OCI-LY1 (cell line): ENCODE measurements at regions not wholly inside any gene's neighbourhood (a gene's known extent, or its start where the extent isn't known, plus 50 kb on each side); places are given as distances from the start of the nearest gene placed in this dataset.

ENCODE experiments used
- CTCF ChIP-seq: fragments of 200-600 bp; sonication (generic), shearing (Covaris generic); IDR thresholded peaks from 2 replicates; pipeline ENCODE4 v1.5.1; 2017; ENCODE audit warnings: mild to moderate bottlenecking, antibody characterized with exemption, low read length, moderate library complexity, mixed read lengths
- EZH2 ChIP-seq: fragments of 200-600 bp; sonication (generic), shearing (Covaris generic); IDR thresholded peaks from 2 replicates; pipeline ENCODE4 v1.8.0; 2017; ENCODE audit warnings: borderline replicate concordance, mixed run types, mild to moderate bottlenecking, antibody characterized with exemption, low read length, moderate library complexity, mixed read lengths

- TF ChIP-seq CTCF (no peak), EZH2 (no peak)
These were observed 242.4 kb upstream of the LYPLAL1 start for GRCh38 chr1:218931324-218931723.
